ENCODE measurements at regions not wholly inside any gene's neighbourhood (a gene's known extent, or its start where the extent isn't known, plus 50 kb on each side); places are given as distances from the start of the nearest gene placed in this dataset.
"Not testable (repeated sequence)": the region's sequence is repeated elsewhere in the genome, so short reads cannot be mapped to it uniquely, and the experiment has no call there.

- DNase-seq: no peak
Measured at GRCh38 chr12:18849761-18850160, 111.8 kb downstream of the CAPZA3 start.

- no peak for DNase-seq
Measured at GRCh38 chr12:18850752-18851151, 112.8 kb downstream of the CAPZA3 start.

DNA sequence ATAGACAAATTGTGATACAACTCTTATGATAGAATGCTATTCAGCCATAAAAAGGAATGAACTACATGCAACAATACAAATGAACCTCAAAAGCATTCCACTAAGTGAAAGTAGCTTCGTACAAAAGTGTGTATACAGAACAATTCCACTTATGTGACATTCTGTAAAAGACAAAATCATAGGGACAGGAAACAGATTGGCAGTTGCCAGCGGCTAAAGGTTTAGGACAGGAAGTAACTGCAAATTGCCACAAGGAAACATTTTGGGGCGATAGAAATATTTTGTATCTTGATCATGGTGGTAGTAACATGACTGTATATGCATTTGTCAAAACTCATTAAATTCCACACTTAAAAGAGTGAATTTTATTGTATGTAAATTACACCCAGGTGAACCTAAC is 113.4 kb downstream of the CAPZA3 start:
- no peak for DNase-seq

DNA sequence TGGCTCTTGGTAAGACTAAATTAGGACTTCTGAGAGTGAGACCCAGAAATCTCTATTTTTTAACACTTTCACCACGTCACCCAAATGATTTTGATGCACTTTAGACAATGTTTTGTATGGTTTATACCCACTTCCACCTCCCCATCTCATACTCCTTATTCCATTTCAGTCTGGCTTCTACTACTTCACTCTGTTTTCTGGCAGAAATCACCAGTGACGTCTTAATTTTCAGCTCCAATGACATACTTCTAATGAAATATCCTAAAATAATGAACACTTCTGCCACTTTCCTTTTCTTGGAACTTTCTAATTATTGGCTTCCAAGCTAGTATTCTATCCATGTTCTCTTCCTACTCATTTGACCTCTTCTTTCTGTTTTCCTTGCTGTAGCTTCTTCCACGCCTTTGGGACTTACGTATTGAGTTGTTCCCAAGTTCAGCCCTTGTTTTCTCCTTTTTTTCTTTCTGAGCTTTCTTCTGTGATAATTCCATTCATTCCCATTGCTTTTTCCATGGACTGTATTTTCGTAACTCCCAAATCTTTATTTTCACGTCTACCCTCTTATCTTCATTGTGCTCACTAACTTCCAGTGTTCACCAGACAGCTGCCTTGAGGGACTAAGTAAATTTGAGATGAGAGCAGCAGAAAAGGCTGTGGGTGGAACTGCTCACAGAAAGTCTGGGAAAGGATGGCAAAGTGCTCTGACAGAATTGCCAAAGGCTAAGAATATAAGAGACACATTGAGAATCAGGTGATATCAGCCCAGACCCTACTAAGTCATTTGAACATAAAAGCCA is 115.8 kb downstream of the CAPZA3 start:
- DNase-seq: no peak

GRCh38 chr12:18857656-18858055 is 119.7 kb downstream of the CAPZA3 start:
- DNase-seq: no peak

DNA sequence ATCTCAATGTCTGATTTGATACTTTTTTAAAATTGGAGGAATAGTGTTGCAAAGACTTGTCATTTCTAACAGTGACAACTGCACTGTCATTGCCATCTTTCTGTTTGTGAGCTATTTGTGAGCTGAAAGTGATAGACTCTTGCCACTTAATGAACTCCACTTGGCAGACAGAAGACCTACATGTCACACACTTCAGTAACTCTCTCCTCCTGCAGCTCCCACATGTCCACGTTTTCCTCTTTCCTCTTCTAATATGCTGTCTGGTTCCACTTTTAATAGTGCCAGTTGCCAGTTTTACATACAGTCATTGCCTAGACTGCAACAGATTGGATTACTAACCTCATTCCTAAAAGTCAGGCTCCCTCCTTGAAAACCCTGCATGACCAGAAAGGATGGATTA is 121.5 kb downstream of the CAPZA3 start:
- DNase-seq: no peak

GRCh38 chr12:18861287-18861858 is 123.5 kb downstream of the CAPZA3 start:
- DNase-seq: no peak

GRCh38 chr12:18863769-18864500 is 126.0 kb downstream of the CAPZA3 start:
- DNase-seq: no peak

GRCh38 chr12:18864900-18865561 is 127.1 kb downstream of the CAPZA3 start:
- DNase-seq: no peak

- no peak for DNase-seq
Measured at GRCh38 chr12:18868717-18869116, 130.8 kb downstream of the CAPZA3 start.

- DNase-seq: no peak
Measured at GRCh38 chr12:18872770-18873169, 134.9 kb downstream of the CAPZA3 start.

DNA sequence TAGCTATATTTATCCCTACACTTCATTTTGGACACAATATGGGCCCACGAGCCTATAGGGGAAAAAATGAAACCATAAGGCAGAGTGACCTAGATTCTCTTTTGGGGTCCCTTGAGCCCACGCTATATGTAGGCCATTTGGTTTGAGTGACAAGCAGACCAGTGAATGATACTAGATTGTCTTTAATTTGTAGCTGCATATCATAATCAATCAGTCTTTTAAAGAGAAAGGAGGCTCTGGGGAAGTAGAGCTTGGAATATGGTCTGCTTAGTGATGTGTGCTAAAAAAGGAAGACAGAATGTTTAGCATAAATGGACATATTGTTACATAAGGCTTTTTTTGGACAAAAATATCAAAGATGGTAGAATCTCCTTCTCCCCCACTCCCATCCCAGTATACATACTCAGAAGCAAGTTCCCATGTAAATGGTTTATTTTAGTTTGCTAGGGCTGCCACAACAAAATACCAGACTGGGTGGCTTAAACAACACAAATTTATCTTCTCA is 140.8 kb downstream of the CAPZA3 start:
- no peak for DNase-seq

DNA sequence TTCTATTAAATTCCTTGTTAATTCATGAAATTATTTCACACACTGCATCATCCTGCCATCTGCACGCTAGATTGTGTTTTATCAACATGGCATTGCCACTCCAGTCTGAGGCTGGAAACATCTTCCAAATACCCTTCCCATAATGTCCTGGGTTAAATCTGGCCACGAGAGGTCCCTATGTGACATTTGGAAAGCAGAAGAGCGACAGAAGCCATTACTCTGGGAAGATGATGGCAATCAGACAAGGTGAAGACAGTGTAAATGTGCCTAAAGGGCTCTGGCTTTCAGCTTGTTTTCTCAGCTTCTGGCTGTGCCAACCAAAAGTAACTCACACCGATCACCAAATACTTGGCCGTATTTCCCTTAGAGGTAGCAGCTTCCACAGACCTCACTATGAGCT is 144.8 kb downstream of the CAPZA3 start:
- DNase-seq: no peak

DNA sequence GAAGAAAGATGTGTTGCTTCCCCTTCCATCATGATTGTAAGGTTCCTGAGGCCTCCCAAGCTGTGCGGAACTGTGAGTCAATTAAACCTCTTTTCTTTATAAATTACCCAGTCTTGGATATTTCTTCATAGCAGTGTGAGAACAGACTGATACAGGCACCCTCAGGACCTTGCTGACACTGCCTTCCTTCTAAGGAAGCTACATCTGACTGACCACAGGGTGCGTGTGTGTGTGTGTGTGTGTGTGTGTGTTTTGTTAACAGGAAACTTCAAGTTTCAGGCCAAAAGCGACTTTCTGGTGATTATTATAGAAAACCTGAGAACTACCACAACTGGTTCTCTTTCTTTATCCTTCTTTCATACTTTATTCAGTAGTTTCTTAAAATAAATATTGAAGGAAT is 149.0 kb downstream of the CAPZA3 start:
- no peak for DNase-seq

- no peak for DNase-seq
Measured at GRCh38 chr12:18887368-18887767, 149.4 kb downstream of the CAPZA3 start.

DNA sequence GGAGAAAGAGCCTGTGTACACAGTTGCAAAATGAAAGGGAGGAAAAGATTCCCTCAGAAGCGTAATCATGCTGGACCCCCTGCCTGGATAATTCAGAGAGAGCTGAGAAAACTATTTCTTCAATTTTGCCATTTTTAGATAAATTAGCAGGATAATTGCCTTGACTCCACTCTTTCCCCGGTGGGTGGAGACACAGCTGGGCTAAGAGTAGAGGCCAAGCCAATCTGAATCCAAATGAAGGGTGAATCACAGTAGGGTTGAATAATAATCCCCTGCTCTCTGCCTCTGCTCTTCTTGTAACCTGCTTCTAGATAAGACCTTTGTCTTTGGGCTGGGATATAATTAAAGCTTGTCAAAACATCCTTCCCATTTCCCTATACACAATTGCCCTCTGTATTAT is 150.1 kb downstream of the CAPZA3 start:
- DNase-seq: no peak

DNA sequence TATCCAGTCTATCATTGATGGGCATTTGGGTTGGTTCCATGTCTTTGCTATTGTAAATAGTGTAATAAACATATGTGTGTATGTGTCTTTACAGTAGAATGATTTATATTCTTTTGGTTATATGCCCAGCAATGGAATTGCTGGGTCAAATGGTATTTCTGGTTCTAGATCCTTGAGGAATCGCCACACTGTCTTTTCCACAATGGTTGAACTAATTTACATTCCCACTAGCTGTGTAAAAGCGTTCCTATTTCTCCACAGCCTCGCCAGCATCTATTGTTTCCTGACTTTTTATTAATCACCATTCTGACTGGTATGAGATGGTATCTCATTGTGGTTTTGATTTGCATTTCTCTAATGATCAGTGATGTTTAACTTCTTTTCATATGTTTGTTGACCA is 152.7 kb downstream of the CAPZA3 start:
- DNase-seq: not testable (repeated sequence)

DNA sequence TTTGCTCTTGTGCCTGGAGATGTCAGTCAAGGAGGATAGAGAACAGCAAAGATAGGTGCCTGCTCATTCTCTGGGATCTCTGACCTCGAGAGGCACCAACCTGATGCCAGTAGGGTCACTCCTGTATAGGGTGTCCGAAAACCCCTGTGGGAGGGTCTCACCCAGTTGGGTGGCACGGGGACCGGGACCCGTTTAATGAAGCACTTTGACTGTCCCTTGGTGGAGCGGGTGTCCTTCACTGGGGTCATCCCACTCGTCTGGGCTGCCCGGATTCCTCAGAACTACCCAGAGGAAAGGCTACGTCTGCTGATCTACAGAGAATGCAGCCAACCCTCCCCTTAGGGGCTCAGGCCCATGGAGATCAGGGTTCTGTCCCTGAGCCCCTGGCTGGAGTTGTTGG is 157.6 kb downstream of the CAPZA3 start:
- no peak for DNase-seq

- DNase-seq: peak; percentile 0
Measured at GRCh38 chr12:18895946-18896345, 158.0 kb downstream of the CAPZA3 start.

DNA sequence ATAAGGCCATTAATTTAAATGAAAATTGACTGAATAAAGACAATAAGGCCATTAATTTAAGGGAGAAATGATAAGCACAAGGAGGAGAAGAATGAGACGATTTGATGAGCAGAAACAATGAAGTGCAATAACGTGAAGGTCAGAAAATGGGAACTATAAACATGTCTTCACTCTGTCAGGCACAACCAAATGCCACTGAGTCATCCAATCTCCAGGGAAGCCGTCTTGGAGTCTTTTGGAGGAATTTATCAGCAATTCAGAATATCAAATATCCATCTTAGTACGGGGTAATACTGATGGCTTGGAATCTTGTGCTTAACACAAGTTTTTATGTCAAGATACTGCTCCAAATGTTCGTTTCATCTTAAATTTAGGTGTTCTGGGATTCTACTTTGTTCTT is 159.9 kb downstream of the CAPZA3 start:
- no peak for DNase-seq

GRCh38 chr12:18898470-18898869 is 160.6 kb downstream of the CAPZA3 start:
- no peak for DNase-seq

- DNase-seq: no peak
Measured at GRCh38 chr12:18899162-18899561, 161.2 kb downstream of the CAPZA3 start.

DNA sequence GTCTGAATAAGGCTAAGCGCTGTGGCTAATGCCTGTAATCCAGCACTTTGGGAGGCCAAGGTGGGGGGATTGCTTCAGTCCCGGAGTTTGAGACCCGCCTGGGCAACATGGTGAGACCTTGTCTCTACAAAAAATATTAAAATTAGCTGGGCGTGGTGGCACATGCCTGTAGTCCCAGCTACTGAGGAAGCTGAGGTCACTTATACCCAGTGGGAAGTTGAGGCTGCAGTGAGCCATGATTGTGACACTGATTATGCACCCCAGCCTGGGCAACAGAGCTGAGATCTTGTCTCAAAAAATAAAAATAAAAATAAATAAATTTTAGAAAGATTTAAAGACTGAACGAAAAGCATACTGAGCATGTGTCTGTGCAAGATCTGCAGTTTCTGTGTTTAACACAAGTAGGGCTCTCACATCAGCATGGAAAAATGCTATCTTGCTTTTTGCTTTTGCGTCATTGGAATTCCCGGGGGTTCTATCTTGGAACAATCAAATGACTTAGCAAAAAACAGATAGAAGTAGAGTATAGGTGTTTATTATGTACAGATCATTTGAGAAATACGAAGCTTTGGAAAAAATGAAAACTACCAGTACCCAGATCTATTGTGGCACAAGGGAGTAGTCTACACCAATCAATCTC is 161.9 kb downstream of the CAPZA3 start:
- DNase-seq: no peak
